ENCODE measurements at regions not wholly inside any gene's neighbourhood (a gene's known extent, or its start where the extent isn't known, plus 50 kb on each side); places are given as distances from the start of the nearest gene placed in this dataset.

DNA sequence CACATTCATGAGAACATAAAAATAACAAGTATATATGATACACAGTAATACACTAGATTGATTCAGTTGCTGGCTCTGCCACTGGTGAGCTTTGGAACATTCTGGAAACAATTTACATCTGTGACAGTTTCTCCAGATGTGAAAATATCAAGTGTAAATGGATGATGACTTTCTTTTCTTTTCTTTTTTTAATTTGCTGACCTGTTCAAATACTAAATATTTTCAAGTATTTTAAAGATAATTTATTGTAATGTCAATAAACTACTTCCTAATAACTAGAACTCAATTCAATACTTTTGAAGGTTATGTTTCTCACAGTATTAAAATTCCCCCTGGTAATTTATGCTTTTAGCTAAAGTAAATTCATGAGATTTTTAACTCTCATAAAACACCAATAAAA lies 180.3 kb downstream of the CRPPA start:
- DNase-seq (ENCODE audit: low spot score): no peak
- H3K4me3 ChIP-seq (ENCODE audit: low read depth in 1 of 3, low read length in 3 of 3): no peak overlapping the region

DNA sequence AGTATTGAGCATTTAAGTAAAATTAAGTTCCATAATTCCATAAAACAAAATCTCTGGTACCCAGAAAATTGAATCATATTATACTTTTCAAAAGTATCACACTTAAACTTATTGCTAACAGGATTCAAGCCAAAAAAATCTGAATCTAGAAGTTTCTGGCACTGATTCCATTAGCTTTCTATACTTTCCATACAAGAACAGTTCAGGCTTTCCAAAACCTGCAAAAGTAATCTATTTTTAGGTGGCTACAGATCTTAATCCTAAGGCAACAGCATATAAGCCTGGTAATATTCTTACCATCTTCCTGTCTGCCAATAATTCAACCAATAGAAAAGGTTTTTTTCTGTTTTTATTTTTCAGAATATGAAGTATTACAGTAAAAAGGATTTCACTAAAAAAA lies 185.0 kb downstream of the CRPPA start:
- Histone ChIP-seq H3K4me1 (ENCODE audit: control insufficient read depth in 4 of 4, insufficient read depth in 4 of 4, low read length in 3 of 4) (no peaks in the 10 kb centered on the region), H3K9me3 (ENCODE audit: control insufficient read depth in 4 of 4, low read length in 3 of 4) (peaks cover 0 to 5% (median 4%) of the 10 kb centered on the region in 4 donors), H3K27ac (ENCODE audit: low read depth in 1 of 2, low read length in 2 of 2) (no peak overlapping the region), H3K4me3 (ENCODE audit: low read depth in 1 of 3, low read length in 3 of 3) (no peak overlapping the region), H3K9ac (ENCODE audit: low read depth in 1 of 2, low read length in 2 of 2) (no peak overlapping the region), H3K36me3 (ENCODE audit: control insufficient read depth in 4 of 4, insufficient read depth in 3 of 4, low read depth in 1 of 4, low read length in 3 of 4) (no peaks in the 10 kb centered on the region), H3K27me3 (ENCODE audit: control insufficient read depth in 4 of 4, insufficient read depth in 4 of 4, low read length in 3 of 4) (no peaks in the 10 kb centered on the region)
- TF ChIP-seq HNF4G (IDR thresholded peaks at IDR 0.05) (no peak), HNF4A (conservative IDR thresholded peaks at IDR 0.05) (no peak), JUND (IDR thresholded peaks at IDR 0.05) (no peak)
- TF ChIP-seq, protein P1, sequence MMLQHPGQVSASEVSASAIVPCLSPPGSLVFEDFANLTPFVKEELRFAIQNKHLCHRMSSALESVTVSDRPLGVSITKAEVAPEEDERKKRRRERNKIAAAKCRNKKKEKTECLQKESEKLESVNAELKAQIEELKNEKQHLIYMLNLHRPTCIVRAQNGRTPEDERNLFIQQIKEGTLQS (IDR thresholded peaks at IDR 0.05): no peak
- TF ChIP-seq, protein P2, sequence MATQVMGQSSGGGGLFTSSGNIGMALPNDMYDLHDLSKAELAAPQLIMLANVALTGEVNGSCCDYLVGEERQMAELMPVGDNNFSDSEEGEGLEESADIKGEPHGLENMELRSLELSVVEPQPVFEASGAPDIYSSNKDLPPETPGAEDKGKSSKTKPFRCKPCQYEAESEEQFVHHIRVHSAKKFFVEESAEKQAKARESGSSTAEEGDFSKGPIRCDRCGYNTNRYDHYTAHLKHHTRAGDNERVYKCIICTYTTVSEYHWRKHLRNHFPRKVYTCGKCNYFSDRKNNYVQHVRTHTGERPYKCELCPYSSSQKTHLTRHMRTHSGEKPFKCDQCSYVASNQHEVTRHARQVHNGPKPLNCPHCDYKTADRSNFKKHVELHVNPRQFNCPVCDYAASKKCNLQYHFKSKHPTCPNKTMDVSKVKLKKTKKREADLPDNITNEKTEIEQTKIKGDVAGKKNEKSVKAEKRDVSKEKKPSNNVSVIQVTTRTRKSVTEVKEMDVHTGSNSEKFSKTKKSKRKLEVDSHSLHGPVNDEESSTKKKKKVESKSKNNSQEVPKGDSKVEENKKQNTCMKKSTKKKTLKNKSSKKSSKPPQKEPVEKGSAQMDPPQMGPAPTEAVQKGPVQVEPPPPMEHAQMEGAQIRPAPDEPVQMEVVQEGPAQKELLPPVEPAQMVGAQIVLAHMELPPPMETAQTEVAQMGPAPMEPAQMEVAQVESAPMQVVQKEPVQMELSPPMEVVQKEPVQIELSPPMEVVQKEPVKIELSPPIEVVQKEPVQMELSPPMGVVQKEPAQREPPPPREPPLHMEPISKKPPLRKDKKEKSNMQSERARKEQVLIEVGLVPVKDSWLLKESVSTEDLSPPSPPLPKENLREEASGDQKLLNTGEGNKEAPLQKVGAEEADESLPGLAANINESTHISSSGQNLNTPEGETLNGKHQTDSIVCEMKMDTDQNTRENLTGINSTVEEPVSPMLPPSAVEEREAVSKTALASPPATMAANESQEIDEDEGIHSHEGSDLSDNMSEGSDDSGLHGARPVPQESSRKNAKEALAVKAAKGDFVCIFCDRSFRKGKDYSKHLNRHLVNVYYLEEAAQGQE (IDR thresholded peaks at IDR 0.05): no peak
- TF ChIP-seq, protein P3, sequence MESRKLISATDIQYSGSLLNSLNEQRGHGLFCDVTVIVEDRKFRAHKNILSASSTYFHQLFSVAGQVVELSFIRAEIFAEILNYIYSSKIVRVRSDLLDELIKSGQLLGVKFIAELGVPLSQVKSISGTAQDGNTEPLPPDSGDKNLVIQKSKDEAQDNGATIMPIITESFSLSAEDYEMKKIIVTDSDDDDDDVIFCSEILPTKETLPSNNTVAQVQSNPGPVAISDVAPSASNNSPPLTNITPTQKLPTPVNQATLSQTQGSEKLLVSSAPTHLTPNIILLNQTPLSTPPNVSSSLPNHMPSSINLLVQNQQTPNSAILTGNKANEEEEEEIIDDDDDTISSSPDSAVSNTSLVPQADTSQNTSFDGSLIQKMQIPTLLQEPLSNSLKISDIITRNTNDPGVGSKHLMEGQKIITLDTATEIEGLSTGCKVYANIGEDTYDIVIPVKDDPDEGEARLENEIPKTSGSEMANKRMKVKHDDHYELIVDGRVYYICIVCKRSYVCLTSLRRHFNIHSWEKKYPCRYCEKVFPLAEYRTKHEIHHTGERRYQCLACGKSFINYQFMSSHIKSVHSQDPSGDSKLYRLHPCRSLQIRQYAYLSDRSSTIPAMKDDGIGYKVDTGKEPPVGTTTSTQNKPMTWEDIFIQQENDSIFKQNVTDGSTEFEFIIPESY (IDR thresholded peaks at IDR 0.05): no peak
- DNase-seq (ENCODE audit: low spot score): no peak

More for the DNA sequence above, 180.3 kb downstream of the CRPPA start:
- H3K9ac ChIP-seq (ENCODE audit: low read depth in 1 of 2, low read length in 2 of 2): no peak overlapping the region
- no peaks in the 10 kb centered on the region for H3K4me1 ChIP-seq (ENCODE audit: control insufficient read depth in 4 of 4, insufficient read depth in 4 of 4, low read length in 3 of 4)
- no peaks in the 10 kb centered on the region for H3K9me3 ChIP-seq (ENCODE audit: control insufficient read depth in 4 of 4, low read length in 3 of 4)
- H3K27ac ChIP-seq (ENCODE audit: low read depth in 1 of 2, low read length in 2 of 2): no peak overlapping the region
- no peaks in the 10 kb centered on the region for H3K36me3 ChIP-seq (ENCODE audit: control insufficient read depth in 4 of 4, insufficient read depth in 3 of 4, low read depth in 1 of 4, low read length in 3 of 4)
- TF ChIP-seq EGR1 (IDR thresholded peaks at IDR 0.05; ENCODE audit: low read depth in 2 of 2) (no peak), TAF1 (conservative IDR thresholded peaks at IDR 0.05) (no peak), YY1 (IDR thresholded peaks at IDR 0.05) (no peak), FOXA2 (IDR thresholded peaks at IDR 0.05) (no peak), FOXA1 (IDR thresholded peaks at IDR 0.05) (no peak), JUND (IDR thresholded peaks at IDR 0.05) (no peak), HNF4A (conservative IDR thresholded peaks at IDR 0.05) (no peak), GABPA (IDR thresholded peaks at IDR 0.05 in 1 of 2, conservative IDR thresholded peaks at IDR 0.05 in 1 of 2) (no peak), SP1 (IDR thresholded peaks at IDR 0.05) (no peak), RAD21 (IDR thresholded peaks at IDR 0.05) (no peak)
- TF ChIP-seq, protein P4, sequence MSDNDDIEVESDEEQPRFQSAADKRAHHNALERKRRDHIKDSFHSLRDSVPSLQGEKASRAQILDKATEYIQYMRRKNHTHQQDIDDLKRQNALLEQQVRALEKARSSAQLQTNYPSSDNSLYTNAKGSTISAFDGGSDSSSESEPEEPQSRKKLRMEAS (IDR thresholded peaks at IDR 0.05): no peak
- TF ChIP-seq, protein P3 (IDR thresholded peaks at IDR 0.05): no peak
- TF ChIP-seq, protein P2 (IDR thresholded peaks at IDR 0.05): no peak
- TF ChIP-seq, protein P5, sequence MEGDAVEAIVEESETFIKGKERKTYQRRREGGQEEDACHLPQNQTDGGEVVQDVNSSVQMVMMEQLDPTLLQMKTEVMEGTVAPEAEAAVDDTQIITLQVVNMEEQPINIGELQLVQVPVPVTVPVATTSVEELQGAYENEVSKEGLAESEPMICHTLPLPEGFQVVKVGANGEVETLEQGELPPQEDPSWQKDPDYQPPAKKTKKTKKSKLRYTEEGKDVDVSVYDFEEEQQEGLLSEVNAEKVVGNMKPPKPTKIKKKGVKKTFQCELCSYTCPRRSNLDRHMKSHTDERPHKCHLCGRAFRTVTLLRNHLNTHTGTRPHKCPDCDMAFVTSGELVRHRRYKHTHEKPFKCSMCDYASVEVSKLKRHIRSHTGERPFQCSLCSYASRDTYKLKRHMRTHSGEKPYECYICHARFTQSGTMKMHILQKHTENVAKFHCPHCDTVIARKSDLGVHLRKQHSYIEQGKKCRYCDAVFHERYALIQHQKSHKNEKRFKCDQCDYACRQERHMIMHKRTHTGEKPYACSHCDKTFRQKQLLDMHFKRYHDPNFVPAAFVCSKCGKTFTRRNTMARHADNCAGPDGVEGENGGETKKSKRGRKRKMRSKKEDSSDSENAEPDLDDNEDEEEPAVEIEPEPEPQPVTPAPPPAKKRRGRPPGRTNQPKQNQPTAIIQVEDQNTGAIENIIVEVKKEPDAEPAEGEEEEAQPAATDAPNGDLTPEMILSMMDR (IDR thresholded peaks at IDR 0.05; ENCODE audit: low read depth, low read length, missing input control): no peak
- no peaks in the 10 kb centered on the region for H3K27me3 ChIP-seq (ENCODE audit: control insufficient read depth in 4 of 4, insufficient read depth in 4 of 4, low read length in 3 of 4)

All from liver (tissue), 7 donors.